ENCODE measurements at regions not wholly inside any gene's neighbourhood (a gene's known extent, or its start where the extent isn't known, plus 50 kb on each side); places are given as distances from the start of the nearest gene placed in this dataset.

DNA sequence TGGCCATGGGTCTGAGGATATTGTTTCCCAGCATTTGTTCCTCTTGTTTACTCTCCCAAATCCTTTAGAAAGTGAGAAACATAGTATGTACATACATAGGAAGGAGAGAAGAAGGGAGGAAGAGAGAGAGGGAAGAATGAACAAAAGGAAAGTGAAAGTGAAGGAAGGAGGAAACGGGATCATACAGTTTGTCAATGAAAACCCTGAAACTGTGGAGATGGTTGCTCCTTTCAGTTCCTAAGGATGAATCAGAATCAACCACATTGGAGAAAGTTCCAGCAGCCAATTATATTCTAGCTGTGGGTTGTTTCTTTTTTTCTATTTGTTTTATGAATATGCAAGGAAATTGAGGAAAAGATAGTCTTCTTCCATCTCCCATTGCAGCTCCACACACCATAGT lies 396.5 kb downstream of the MLLT3 start:
- CTCF ChIA-PET, result interaction anchor here (1.5 kb wide), 1 partner anchor 11 kb away, joined by 3 read pairs; no protein-coding TSS in a partner anchor
- Histone ChIP-seq H3K4me3 (peak overlapping the region; percentile 14; the same call in 1 of the 3 replicates), H3K27ac (no peak overlapping the region), H3K4me2 (peak overlapping the region; percentile 46; the same call in 2 of the 3 replicates), H3K9me3 (no peaks in the 10 kb centered on the region), H3K4me1 (no peaks in the 10 kb centered on the region)
- ATAC-seq (no peak), FAIRE-seq (no peak), DNase-seq (ENCODE audit: low read depth in 1 of 2, low spot score in 1 of 2) (no peak)
- no peak for TF ChIP-seq MAZ (IDR thresholded peaks at IDR 0.05; ENCODE audit: borderline replicate concordance, low read depth, low read length)
- TF ChIP-seq, protein P1, sequence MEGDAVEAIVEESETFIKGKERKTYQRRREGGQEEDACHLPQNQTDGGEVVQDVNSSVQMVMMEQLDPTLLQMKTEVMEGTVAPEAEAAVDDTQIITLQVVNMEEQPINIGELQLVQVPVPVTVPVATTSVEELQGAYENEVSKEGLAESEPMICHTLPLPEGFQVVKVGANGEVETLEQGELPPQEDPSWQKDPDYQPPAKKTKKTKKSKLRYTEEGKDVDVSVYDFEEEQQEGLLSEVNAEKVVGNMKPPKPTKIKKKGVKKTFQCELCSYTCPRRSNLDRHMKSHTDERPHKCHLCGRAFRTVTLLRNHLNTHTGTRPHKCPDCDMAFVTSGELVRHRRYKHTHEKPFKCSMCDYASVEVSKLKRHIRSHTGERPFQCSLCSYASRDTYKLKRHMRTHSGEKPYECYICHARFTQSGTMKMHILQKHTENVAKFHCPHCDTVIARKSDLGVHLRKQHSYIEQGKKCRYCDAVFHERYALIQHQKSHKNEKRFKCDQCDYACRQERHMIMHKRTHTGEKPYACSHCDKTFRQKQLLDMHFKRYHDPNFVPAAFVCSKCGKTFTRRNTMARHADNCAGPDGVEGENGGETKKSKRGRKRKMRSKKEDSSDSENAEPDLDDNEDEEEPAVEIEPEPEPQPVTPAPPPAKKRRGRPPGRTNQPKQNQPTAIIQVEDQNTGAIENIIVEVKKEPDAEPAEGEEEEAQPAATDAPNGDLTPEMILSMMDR (IDR thresholded peaks at IDR 0.05), result no peak
- no peak for TF ChIP-seq HOXB5 (CRISPR knock-in tag; IDR thresholded peaks at IDR 0.05)
- no peak for TF ChIP-seq ATOH8 (CRISPR knock-in tag; IDR thresholded peaks at IDR 0.05; ENCODE audit: low read depth)
- no peak for TF ChIP-seq NPAS2 (CRISPR knock-in tag; IDR thresholded peaks at IDR 0.05; ENCODE audit: borderline replicate concordance)
- TF ChIP-seq RARB (CRISPR knock-in tag; IDR thresholded peaks at IDR 0.05), result no peak
- WGBS (ENCODE audit: missing lambda C conversion rate), result 0% methylated on average over 1 of the region's 1 CpG
- POLR2A ChIA-PET, result interaction anchor here (0.6 kb wide), 1 partner anchor 397 kb away, joined by 3 read pairs; the partner anchor contains the start of gene MLLT3

DNA sequence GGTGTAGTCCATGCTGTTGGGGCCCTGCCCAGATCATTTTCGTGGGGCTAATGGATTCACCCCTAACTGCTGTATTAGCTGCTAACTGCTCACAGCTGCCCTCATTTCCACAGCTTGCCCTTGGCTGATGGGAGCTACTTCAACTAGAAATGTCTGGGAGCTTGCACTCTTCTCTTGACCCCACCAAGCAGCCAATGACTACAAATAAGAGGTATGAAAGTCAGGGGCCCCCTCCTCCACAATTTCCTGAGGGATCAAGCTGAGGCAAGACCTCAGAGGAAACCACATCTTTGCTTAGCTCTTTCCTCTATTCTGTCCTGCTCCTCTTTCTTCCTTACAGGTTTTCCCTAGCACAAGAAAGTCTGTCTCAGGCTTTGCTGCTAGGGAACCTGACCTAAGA lies 397.5 kb downstream of the MLLT3 start:
- no peak overlapping the region for H3K27ac ChIP-seq
- no peak overlapping the region for H3K4me2 ChIP-seq
- no peak for DNase-seq (ENCODE audit: low read depth in 1 of 2, low spot score in 1 of 2)
- H3K4me3 ChIP-seq, result no peak overlapping the region
- ChIA-PET CTCF (no interaction called here), POLR2A (no interaction called here)
- no peaks in the 10 kb centered on the region for H3K4me1 ChIP-seq
- ATAC-seq, result no peak
- no peak for FAIRE-seq
- no peaks in the 10 kb centered on the region for H3K9me3 ChIP-seq
- no peak for TF ChIP-seq POLR2AphosphoS2 (conservative IDR thresholded peaks at IDR 0.05; ENCODE audit: low read length)
- TF ChIP-seq, protein P2, sequence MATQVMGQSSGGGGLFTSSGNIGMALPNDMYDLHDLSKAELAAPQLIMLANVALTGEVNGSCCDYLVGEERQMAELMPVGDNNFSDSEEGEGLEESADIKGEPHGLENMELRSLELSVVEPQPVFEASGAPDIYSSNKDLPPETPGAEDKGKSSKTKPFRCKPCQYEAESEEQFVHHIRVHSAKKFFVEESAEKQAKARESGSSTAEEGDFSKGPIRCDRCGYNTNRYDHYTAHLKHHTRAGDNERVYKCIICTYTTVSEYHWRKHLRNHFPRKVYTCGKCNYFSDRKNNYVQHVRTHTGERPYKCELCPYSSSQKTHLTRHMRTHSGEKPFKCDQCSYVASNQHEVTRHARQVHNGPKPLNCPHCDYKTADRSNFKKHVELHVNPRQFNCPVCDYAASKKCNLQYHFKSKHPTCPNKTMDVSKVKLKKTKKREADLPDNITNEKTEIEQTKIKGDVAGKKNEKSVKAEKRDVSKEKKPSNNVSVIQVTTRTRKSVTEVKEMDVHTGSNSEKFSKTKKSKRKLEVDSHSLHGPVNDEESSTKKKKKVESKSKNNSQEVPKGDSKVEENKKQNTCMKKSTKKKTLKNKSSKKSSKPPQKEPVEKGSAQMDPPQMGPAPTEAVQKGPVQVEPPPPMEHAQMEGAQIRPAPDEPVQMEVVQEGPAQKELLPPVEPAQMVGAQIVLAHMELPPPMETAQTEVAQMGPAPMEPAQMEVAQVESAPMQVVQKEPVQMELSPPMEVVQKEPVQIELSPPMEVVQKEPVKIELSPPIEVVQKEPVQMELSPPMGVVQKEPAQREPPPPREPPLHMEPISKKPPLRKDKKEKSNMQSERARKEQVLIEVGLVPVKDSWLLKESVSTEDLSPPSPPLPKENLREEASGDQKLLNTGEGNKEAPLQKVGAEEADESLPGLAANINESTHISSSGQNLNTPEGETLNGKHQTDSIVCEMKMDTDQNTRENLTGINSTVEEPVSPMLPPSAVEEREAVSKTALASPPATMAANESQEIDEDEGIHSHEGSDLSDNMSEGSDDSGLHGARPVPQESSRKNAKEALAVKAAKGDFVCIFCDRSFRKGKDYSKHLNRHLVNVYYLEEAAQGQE (IDR thresholded peaks at IDR 0.05), result no peak
- no peak for TF ChIP-seq CHD4 (IDR thresholded peaks at IDR 0.05; ENCODE audit: borderline replicate concordance)
- TF ChIP-seq KDM5A (IDR thresholded peaks at IDR 0.05), result no peak
- TF ChIP-seq MAX (IDR thresholded peaks at IDR 0.05), result no peak
- TF ChIP-seq, protein P3, sequence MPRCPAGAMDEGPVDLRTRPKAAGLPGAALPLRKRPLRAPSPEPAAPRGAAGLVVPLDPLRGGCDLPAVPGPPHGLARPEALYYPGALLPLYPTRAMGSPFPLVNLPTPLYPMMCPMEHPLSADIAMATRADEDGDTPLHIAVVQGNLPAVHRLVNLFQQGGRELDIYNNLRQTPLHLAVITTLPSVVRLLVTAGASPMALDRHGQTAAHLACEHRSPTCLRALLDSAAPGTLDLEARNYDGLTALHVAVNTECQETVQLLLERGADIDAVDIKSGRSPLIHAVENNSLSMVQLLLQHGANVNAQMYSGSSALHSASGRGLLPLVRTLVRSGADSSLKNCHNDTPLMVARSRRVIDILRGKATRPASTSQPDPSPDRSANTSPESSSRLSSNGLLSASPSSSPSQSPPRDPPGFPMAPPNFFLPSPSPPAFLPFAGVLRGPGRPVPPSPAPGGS (IDR thresholded peaks at IDR 0.05), result no peak
- TF ChIP-seq RAD21 (conservative IDR thresholded peaks at IDR 0.05 in 1 of 2, IDR thresholded peaks at IDR 0.05 in 1 of 2), result no peak
- TF ChIP-seq HOXB5 (CRISPR knock-in tag; IDR thresholded peaks at IDR 0.05), result no peak
- 0% methylated on average over 1 of the region's 1 CpG for WGBS (ENCODE audit: missing lambda C conversion rate)

GRCh38 chr9:20220286-20220685 lies 402.0 kb downstream of the MLLT3 start:
- ATAC-seq (no peak), DNase-seq (ENCODE audit: low read depth in 1 of 2, low spot score in 1 of 2) (no peak), FAIRE-seq (no peak)
- no peaks in the 10 kb centered on the region for H3K4me1 ChIP-seq
- WGBS (ENCODE audit: missing lambda C conversion rate), result 7% methylated on average over 3 of the region's 3 CpGs
- no peaks in the 10 kb centered on the region for H3K9me3 ChIP-seq
- CTCF ChIA-PET, result no interaction called here
- POLR2A ChIA-PET, result no interaction called here
- H3K4me3 ChIP-seq, result no peak overlapping the region
- H3K27ac ChIP-seq, result no peak overlapping the region
- no peak for TF ChIP-seq PHF8 (IDR thresholded peaks at IDR 0.05; ENCODE audit: borderline replicate concordance, low read depth)
- H3K4me2 ChIP-seq, result no peak overlapping the region
